Fibroblast of gingiva (primary cell): ENCODE measurements at regions not wholly inside any gene's neighbourhood (a gene's known extent, or its start where the extent isn't known, plus 50 kb on each side); places are given as distances from the start of the nearest gene placed in this dataset.
A peak's percentile ranks its signal among the peaks of the same experiment; 100 is the strongest.

Source experiments
- DNase-seq: peaks from one replicate; pipeline ENCODE4 v3.0.0-alpha.2; 2011; ENCODE audit warnings: low read depth

DNA sequence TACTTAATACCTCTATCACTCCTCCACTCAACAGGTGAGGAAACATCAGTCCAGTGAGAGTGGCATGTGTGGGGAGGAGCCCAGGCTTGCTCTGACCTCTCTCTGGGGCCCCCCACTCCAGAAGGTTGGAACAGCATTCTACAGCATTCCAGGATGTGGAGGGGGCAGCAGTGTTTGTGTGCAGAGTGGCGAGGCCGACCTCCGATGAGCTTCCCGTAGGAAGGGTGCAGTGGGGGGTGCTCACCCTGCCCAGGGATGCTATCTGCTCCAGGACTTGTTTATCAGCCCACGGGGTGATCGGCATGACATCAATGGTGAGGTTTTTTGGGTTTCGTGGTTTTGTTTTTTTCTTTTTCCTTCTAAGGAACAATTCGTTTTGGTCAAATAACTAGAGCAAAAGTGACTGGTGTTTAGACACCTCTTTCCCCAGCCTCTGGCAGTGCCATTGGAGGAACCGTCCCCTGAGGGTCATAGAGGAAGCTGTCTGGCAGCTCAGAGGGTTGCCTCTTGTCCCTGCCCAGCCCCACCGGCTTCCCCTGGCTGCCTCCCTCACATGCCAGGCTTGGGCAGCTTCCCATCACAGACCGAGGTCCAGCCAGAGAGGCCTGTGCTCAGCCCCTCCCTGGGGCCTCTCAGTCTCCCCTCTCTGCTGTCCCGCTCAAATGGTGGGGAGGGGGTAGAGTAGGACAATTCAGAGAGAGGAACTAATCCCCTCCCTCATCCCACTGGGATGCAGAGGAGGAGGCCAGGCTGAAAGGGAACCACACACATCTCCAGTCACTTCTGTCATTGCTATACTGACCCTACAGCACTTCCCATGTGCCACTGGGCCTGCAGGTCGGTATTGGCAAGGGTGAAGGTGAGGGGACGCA, 96.5 kb downstream of the ZFP36L2 start:
- peak; percentile 24 for DNase-seq

DNA sequence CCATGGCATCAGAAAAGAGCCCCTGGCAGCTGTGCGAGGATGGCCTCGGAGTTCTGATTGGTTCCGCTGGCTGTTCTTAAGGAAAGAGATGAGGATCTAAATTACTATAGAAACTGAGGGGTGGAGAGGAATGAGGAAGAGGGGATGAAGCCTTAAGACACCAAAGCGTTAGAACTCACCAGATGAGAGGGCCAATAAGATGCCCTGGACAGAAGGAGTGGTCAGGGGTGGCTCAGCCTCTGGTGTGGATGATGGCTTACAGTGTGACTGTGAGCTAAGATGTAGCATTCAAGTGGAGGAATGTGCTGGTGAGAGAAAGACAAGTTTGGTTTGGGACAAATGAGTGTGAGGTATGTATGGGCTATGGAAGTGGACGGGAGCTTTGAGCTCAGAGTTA, 97.8 kb downstream of the ZFP36L2 start:
- DNase-seq, result no peak

DNA sequence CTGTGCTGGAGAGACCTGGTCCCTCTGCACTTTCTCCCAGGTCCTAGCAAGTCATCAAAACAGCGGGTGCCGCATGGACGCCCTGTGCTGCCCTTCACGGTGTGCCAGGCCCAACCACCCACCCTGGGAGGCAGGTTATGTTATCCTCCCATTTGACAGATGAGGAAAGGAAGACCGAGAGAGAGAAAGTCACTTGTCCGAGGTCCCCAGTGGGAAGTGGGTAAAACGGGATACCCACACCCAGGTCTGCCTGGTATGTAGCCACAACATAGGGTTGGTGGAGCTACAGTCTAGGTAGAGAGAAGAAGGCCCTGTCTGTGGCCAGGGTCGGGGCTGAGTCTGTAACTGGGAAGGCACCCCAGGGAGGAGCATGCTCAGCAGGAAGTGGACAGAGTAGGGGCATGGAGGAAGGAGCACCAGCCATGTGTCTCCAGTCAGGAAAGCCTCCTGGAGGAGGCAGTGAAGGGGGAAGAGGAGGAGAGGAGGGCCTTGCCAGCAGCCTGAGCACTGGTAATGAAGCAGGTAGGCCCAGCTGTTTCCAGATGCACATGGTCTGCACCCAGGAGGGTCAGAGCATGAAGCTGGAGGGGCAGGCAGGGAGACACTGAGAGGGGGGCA, 98.4 kb downstream of the ZFP36L2 start:
- DNase-seq, result no peak

DNA sequence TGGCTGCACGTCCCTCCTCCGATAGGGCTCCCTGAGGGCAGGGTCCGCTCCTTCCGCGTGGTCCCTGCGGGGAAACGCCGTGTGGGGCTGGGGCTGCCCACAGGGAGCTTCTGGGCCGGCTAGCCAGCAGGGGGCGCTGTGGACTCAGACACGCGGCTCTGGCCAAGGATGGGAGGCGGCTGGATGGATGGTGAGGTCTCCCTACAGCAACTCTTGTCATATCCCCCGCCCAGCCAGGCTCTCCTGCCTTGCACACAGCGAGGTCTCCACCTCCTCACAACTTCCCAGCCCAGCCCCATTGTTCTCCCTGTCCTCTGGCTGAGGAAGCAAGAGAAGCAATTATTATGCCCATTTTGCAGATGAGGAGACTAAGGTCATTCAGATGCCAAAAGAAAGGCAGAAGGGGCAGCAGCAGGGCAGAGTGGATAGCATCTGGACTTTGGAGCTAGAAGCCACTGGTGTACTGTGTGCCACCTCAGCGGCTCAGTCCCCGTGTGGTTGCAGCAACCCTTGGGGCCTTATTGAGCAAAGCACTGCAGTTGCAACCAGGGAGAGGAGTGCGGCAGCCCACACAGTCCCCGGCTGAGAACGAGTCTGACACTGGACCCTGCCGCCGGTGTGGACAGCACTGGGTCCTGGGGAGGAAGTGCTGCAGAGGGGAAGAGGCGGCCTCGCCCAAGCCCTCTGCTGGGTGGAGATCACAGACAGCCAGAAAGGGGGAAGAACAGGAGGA, 99.0 kb downstream of the ZFP36L2 start:
- DNase-seq, result no peak

DNA sequence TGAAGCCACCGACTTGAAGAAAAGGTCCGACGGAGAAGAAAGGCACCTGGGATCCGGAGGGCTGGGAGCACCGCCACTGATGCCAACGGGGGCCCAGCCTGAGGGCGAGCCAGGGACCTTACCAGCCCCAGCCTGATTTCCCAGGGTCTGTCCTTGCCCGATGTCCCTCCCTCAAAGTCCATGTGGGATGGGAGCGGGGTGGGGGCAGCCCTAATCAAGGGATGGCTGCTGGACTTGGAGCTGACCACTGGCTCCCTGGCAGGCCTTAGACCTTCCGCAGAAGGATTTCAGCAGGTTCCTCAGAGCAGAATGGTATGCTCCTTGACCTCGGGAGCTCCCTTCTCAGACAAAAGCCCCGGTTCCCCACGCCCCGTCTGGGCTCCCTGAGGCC, 99.6 kb downstream of the ZFP36L2 start:
- DNase-seq, result no peak

DNA sequence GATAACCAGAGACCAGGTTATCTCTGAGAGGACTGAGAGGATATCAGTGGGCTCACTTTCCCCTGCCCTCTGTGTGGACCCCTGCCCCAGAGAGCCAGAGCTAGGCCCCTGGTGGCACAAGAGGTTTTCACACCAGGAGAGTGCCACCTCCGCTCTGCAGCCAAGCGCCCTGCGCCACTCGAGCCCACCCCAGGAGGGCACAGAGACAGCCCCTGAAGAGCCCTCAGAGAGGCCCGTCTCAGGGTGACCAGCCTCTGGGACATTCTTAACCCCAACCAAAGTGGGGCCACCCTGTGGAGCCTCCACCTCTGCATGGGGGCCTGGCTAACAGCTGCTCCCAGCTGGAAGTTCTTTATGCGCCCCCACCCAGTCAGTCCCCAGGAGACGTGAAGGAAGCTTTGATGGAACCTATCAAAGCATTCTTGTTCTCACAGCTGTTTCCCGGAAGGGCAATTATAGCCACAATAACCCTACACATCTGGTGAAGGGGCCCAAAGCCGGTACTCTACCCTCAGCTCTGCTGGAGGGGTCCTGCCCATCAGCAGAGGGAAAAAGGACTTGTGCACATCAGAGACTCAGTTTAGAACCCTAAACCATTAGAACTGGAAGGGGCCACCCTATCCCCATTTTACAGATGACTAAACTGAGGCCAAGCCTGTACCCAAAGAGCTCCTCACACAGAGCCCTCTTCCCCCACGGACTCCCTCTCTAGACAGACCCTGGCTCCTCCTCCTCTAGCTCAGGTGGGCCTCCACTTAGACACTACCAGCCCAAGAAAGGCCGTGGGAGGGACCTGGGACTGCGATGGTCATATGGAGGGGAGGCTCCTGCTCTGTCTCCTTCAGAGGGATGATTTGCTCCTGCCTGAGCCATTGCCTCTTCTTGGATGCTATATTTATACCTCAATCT, 101.1 kb downstream of the ZFP36L2 start:
- no peak for DNase-seq

DNA sequence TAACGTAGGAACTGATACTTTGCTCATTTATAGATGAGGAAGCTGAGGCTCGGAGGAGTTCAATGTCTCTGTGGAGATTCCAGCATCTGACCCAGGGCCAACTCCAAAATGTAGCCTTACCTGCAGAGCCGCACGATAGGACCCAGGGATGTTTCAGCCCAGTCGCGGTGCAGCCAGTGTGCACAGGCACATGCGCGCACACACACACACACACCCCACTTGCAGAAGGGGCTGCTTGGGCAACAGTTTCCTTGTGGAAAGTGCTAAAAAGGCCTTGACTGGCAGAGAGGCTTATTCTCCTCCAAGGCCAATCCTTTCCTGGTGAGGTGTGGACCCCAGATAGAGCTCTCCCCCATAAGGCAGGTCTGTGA, 101.7 kb downstream of the ZFP36L2 start:
- no peak for DNase-seq

DNA sequence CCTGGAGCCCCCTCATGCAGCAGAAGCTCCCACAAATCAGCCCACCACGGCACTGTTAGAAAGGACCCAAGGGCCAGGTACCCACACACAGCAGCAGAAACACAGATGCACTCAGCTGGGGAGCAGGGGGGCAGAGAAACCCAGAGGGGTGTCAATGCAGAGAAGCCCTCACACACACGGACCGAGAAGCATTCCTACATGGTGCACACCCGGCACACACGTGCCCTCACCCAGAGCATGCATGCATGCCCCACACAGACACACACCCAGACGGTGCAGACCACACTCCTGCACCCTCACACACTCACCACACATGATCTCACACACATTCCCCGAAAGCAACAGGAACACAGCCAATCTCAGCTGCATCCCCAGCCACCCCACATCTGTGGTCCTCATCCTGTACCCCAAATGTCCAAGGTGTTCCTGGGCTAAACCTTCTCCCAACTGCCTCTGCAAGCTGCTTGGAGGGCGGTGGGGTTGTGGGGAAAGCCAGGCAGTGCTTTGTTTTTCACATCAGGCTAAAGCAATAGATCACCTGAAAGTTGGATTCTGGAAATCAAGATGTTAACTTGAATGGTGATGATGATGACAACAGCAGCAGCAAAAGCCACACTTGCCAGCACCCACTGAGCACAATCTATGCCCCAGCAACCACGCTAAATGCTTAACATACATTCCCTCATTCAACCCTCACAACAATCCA, 102.3 kb downstream of the ZFP36L2 start:
- no peak for DNase-seq

DNA sequence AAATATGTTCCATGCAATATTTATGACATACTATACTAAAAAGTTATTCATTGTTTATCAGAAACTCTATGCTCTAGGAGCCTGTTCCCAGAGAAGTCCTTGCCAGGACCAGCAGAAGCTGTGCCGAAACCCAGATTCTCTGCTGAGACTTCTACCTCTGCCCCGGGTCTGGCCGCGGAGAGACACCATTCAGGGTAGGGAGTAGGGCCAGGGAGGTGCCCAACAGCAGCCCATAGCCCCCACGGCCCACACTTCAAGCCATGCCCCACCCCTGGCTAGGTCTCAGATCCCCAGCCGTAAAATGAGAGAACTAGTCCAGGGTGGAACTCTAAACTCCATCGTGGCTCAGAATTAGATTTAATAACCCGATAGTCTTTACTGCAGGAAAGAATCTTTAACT, 102.9 kb downstream of the ZFP36L2 start:
- no peak for DNase-seq

DNA sequence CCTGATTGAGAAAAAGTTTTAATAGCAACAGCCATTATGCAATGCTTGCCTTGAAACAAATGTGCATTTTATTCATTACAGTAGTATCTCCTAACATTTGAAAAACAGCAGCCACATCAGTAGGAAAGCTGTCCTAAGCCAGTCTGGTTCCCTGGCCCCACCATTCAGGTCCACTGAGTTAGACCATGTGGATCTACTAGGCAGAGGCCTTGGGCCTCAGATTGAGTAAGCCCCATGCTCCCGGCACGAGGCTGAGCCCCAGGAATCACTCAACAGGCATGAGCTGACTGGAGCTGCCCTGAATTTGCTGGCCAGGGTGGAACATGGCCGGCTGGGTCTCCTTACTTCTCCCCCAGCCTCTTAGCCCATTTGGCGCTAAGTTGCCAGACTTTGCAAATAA, 103.4 kb downstream of the ZFP36L2 start:
- DNase-seq, result no peak

DNA sequence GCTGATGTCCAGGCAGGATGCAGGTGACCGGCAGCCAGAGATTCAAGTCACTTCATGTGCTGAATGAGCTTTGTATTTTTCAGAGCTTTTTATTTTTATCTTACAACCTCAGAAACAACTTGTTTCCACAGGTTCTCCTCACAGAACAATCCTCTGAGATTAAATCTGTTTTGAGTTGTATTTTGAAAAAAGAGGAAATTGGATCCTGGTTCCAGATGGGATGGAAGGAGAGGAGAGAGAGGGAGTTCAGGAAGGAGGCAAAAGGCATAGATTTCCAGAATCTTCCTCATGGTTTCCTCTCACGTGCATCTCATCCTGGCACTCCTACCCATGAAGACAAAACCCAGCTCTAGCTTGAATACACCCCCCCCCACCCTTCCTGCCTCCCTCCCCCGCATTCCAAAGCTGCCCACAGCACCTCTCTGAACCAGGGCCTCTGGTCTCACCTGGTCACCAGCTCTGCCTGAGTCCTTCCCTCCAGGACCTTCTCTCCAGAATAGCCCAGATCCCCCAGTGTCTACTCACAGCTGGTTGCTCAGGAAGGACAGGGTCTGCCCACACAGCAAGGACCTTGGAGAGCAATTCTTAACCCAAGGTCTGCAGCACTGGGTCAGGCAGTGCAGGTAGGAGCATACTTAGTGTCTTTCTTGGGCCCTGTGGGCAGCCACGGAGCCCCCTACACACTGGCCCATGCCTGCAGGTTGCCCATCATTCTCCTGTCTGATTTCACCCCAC, 104.7 kb downstream of the ZFP36L2 start:
- no peak for DNase-seq

DNA sequence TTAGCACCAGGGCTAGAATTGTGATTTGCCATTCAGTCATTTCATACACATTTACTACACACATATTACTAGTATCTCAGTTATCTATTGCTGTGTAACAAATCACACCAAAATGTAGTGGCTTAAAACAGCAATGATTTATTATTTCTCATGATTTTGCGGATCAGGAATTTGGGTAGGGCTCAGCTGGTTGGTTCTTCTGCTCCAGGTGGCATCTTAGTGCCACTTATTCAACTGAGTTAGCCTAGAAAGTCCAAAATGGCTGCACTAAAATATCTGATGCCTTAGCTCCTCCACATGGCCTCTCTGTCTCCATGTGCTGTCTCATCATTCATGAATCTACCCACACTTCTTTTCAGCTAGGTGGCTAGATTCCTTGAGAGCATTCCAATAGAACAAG, 107.1 kb downstream of the ZFP36L2 start:
- no peak for DNase-seq

DNA sequence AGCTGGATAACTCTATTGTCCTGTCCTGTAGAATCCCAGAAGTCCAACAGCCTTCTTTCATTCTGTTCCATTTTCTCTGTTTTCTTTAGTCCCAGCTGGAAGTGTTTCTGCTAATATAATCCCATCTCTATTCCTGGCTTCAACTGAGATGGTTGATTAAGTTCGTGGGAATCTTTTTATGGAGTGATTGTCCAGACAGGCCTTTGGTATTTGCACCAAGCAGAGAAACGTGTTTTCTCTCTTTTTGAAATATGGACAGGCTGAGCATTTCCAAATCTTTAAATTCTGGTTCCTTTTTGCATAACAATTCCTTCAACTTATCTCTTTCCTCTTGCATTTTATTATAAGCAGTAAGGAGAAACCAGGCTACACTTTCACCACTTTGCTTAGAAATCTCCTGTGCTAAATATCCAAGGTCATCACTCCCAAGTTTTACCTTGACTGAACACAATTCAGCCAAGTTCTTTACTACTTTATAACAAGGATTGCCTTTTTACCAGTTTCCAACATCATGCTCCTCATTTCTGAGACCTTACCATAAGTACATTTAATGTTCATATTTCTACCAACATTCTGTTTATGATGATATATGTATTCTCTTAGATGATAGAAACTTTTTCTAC, 108.8 kb downstream of the ZFP36L2 start:
- no peak for DNase-seq

DNA sequence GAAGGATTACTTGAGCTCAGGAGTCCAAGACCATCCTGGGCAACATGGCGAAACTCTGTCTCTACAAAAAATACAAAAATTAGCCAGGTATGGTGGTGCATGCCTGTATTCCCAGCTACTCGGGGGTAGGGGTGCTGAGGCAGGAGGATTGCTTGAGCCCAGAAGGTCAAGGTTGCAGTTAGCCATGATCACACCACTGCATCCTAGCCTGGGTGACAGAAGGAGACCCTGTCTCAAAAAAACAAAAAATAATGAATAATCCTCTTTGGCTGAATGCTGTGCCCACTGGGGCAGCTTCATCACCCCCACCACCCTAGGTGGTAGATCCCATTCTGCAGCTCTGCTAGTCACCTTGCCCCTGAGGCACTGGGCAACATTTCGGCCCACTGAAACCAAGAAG, 109.4 kb downstream of the ZFP36L2 start:
- no peak for DNase-seq

DNA sequence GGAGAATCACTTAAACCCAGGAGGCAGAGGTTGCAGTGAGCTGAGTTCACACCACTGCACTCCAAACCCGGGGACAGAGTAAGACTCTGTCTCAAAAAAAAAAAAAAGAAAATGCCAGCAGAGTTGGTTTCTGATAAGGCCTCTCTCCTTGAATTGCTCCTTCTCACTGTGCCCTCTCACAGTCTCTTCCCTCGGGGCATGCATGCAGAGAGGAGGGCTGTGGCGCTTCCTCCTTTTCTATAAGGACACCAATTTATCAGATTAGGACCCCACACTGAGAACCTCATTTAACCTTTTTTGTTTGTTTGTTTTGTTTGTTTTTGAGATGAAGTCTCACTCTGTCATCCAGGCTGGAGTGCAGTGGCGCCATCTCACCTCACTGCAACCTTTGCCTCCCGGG, 110.5 kb downstream of the ZFP36L2 start:
- no peak for DNase-seq

DNA sequence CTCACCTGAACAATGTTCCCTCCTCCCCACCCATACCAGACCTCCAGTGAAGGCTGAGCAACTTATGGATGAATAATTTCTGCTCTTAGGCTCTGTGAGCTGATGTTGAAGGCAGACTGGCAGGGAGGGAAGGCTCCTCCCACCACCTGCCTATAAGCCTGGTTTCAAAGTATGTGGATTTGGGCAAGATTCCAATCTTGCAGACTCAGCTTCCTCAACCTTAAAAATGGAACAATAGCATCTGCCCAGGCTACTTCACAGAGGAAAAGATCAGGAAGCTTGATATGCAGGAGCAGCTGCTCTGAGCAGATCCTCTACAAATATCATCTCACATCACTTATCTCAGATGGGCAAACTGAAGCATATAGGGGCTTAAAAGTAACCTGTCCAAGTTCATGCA, 112.2 kb downstream of the ZFP36L2 start:
- no peak for DNase-seq

DNA sequence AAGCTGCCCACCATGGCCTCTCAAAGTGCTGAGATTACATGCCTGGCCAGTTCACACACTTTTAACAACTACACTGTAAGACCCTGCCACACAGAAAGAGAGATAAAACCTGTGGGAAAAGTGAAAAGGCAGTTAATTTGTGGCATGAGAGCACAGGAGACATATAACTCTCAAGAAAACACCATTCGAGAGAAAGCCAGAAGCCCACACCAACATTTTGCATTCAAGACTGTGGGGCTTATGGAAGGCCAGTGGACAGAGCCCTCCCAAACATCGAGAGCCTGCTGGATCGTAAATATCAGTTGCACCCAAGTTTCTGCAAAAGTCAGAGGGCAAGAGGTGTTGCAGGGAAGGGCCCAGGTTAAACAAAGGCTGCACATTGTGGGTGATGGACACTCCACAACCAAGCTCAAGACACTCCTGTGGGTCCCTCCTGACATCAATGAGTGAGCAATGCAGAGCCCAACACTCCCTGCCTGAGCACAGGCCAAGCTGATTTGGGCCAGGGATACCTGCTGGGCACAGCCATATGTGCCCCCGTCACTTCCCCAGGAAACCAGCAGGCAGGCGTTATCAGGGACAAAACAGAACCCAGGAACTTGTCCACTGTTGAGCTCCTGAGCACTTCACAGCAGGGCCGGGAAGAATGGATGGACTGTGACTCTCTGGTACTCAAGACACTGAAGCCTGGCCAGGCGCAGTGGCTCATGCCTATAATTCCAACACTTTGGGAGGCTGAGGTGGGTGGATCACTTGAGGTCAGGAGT, 114.4 kb downstream of the ZFP36L2 start:
- no peak for DNase-seq

DNA sequence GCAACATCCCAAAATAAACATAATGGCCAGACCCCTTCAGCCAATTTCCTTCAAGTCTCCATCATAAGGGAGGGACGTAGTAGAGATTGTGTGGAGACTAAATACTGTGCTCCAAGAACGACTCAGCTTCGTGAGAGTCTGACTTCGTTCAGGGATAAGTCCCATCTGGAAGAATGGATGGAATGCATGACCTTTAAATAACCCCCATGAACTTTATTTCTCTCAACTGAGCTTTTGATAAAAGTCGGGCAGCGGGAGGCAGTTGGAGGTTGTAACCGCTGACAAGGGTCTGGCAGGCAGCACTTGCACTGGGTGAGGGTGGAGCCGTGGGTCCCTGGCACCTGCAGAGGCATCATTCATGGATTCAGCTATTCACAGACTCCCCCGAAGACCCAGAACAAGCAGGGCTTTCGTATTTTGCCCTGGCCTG, 115.9 kb downstream of the ZFP36L2 start:
- DNase-seq, result no peak

DNA sequence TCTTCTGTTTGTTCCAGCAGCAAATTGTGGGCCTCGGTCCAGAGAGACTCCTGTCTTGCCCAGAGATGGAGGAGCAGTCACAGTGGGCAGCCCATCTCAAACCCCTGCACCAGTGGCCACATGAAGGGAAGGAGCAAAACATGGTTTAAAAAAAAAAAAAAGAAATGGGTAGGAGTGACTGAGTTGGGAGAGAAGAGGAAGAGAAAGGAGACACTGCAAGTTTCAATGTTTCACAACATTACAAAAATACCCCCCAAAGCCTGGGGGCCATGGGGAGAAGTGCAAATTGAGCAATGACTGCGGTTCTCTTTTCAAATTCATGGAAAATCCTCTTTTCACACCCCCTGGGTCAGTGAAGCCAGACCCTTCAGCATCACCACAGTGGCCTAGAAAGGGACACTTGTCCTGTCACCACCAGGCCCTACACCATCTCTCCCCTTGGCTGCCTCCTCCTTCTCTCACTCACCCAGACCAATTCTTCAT, 117.1 kb downstream of the ZFP36L2 start:
- peak; percentile 28 for DNase-seq
